DMS53 (cell line): ENCODE measurements at regions not wholly inside any gene's neighbourhood (a gene's known extent, or its start where the extent isn't known, plus 50 kb on each side); places are given as distances from the start of the nearest gene placed in this dataset.

ENCODE experiments used
- DNase-seq: peaks from one replicate; lab custom pipeline; 2025; lab: John Stamatoyannopoulos, UW

GRCh38 chr4:67120369-67120768 is 424.9 kb downstream of the CENPC start:
- DNase-seq = no peak

- DNase-seq = no peak
These were observed 436.0 kb downstream of the CENPC start for GRCh38 chr4:67109276-67109675.

GRCh38 chr4:67106861-67107460 is 438.3 kb downstream of the CENPC start:
- DNase-seq = peak; percentile 91

GRCh38 chr4:67104145-67104544 is 441.2 kb downstream of the CENPC start:
- no peak for DNase-seq

GRCh38 chr4:67103001-67103747 is 442.1 kb downstream of the CENPC start:
- no peak for DNase-seq

GRCh38 chr4:67101612-67102011 is 443.7 kb downstream of the CENPC start:
- no peak for DNase-seq

GRCh38 chr4:67092351-67092750 is 453.0 kb downstream of the CENPC start:
- peak; percentile 50 for DNase-seq

GRCh38 chr4:67091673-67092072 is 453.6 kb downstream of the CENPC start:
- no peak for DNase-seq

GRCh38 chr4:67087897-67088296 is 457.4 kb downstream of the CENPC start:
- peak; percentile 76 for DNase-seq

GRCh38 chr4:67084783-67085182 is 460.5 kb downstream of the CENPC start:
- no peak for DNase-seq

GRCh38 chr4:67083496-67083895 is 461.8 kb downstream of the CENPC start:
- no peak for DNase-seq

GRCh38 chr4:67082746-67083145 is 462.6 kb downstream of the CENPC start:
- no peak for DNase-seq

- DNase-seq = no peak
These were observed 465.2 kb downstream of the CENPC start for GRCh38 chr4:67080046-67080557.

- DNase-seq = no peak
These were observed 473.7 kb downstream of the CENPC start for GRCh38 chr4:67071641-67072040.

GRCh38 chr4:67055319-67055718 is 490.0 kb downstream of the CENPC start:
- no peak for DNase-seq

- DNase-seq = no peak
These were observed 490.4 kb downstream of the CENPC start for GRCh38 chr4:67054896-67055295.

- peak; percentile 68 for DNase-seq
These were observed 492.3 kb downstream of the CENPC start for GRCh38 chr4:67052814-67053675.

GRCh38 chr4:67051000-67051789 is 494.1 kb downstream of the CENPC start:
- DNase-seq = no peak

- no peak for DNase-seq
These were observed 495.9 kb downstream of the CENPC start for GRCh38 chr4:67049446-67049845.

GRCh38 chr4:67048530-67048929 is 496.8 kb downstream of the CENPC start:
- DNase-seq = no peak

GRCh38 chr4:67040315-67040714 is 505.0 kb downstream of the CENPC start:
- no peak for DNase-seq

GRCh38 chr4:67038228-67038566 is 507.1 kb downstream of the CENPC start:
- no peak for DNase-seq
